ENCODE measurements at regions not wholly inside any gene's neighbourhood (a gene's known extent, or its start where the extent isn't known, plus 50 kb on each side); places are given as distances from the start of the nearest gene placed in this dataset.
A peak's percentile ranks its signal among the peaks of the same experiment; 100 is the strongest.

- intact Hi-C loops (cut with DNase I), result no loop called here
- ATAC-seq (no peak), DNase-seq (ENCODE audit: missing footprints) (no peak)
These were observed 149.3 kb upstream of the FOXN2 start for GRCh38 chr2:48165070-48165753.

GRCh38 chr2:48169141-48169592 lies 145.3 kb upstream of the FOXN2 start:
- DNase-seq (ENCODE audit: missing footprints) (no peak), ATAC-seq (no peak)
- intact Hi-C loops (cut with DNase I), result no loop called here

- ATAC-seq, result no peak
- intact Hi-C loops (cut with DNase I), result no loop called here
- DNase-seq (ENCODE audit: missing footprints), result no peak
These were observed 144.2 kb upstream of the FOXN2 start for GRCh38 chr2:48170281-48170680.

GRCh38 chr2:48173141-48173540 lies 141.3 kb upstream of the FOXN2 start:
- intact Hi-C loops (cut with DNase I), result no loop called here
- ATAC-seq, result no peak
- no peak for DNase-seq (ENCODE audit: missing footprints)

- no peak for DNase-seq (ENCODE audit: missing footprints)
- intact Hi-C loops (cut with DNase I), result no loop called here
- peak; percentile 56 for ATAC-seq
These were observed 140.0 kb upstream of the FOXN2 start for GRCh38 chr2:48174503-48174902.

GRCh38 chr2:48175254-48175653 lies 139.2 kb upstream of the FOXN2 start:
- intact Hi-C loops (cut with DNase I), result no loop called here
- no peak for ATAC-seq
- no peak for DNase-seq (ENCODE audit: missing footprints)

- intact Hi-C loops (cut with DNase I), result no loop called here
- ATAC-seq (no peak), DNase-seq (ENCODE audit: missing footprints) (no peak)
These were observed 138.8 kb upstream of the FOXN2 start for GRCh38 chr2:48175656-48176055.

- intact Hi-C loops (cut with DNase I), result no loop called here
- no peak for ATAC-seq
- no peak for DNase-seq (ENCODE audit: missing footprints)
These were observed 137.6 kb upstream of the FOXN2 start for GRCh38 chr2:48176876-48177275.

- intact Hi-C loops (cut with DNase I), result no loop called here
- ATAC-seq (no peak), DNase-seq (ENCODE audit: missing footprints) (no peak)
These were observed 135.9 kb upstream of the FOXN2 start for GRCh38 chr2:48178611-48179010.

- intact Hi-C loops (cut with DNase I), result no loop called here
- ATAC-seq, result no peak
- DNase-seq (ENCODE audit: missing footprints), result no peak
These were observed 133.9 kb upstream of the FOXN2 start for GRCh38 chr2:48180557-48180956.

GRCh38 chr2:48183276-48183675 lies 131.2 kb upstream of the FOXN2 start:
- ATAC-seq (no peak), DNase-seq (ENCODE audit: missing footprints) (no peak)
- intact Hi-C loops (cut with DNase I), result no loop called here

GRCh38 chr2:48183991-48184390 lies 130.5 kb upstream of the FOXN2 start:
- no peak for DNase-seq (ENCODE audit: missing footprints)
- intact Hi-C loops (cut with DNase I), result no loop called here
- ATAC-seq, result no peak

GRCh38 chr2:48187503-48187902 lies 127.0 kb upstream of the FOXN2 start:
- intact Hi-C loops (cut with DNase I), result no loop called here
- ATAC-seq, result no peak
- no peak for DNase-seq (ENCODE audit: missing footprints)

GRCh38 chr2:48189552-48190228 lies 124.8 kb upstream of the FOXN2 start:
- no peak for DNase-seq (ENCODE audit: missing footprints)
- no peak for ATAC-seq
- intact Hi-C loops (cut with DNase I), result no loop called here

GRCh38 chr2:48190230-48190629 lies 124.3 kb upstream of the FOXN2 start:
- intact Hi-C loops (cut with DNase I), result no loop called here
- DNase-seq (ENCODE audit: missing footprints) (no peak), ATAC-seq (no peak)

- ATAC-seq, result no peak
- intact Hi-C loops (cut with DNase I), result no loop called here
- no peak for DNase-seq (ENCODE audit: missing footprints)
These were observed 119.8 kb upstream of the FOXN2 start for GRCh38 chr2:48194641-48195040.

GRCh38 chr2:48195169-48195568 lies 119.3 kb upstream of the FOXN2 start:
- DNase-seq (ENCODE audit: missing footprints) (no peak), ATAC-seq (no peak)
- intact Hi-C loops (cut with DNase I), result no loop called here

- ATAC-seq, result no peak
- intact Hi-C loops (cut with DNase I), result no loop called here
These were observed 116.9 kb upstream of the FOXN2 start for GRCh38 chr2:48197618-48198017.

GRCh38 chr2:48198371-48198770 lies 116.1 kb upstream of the FOXN2 start:
- DNase-seq (ENCODE audit: missing footprints), result no peak
- intact Hi-C loops (cut with DNase I), result no loop called here
- ATAC-seq, result no peak

More at GRCh38 chr2:48197618-48198017, 116.9 kb upstream of the FOXN2 start:
- no peak for DNase-seq (ENCODE audit: missing footprints)

GRCh38 chr2:48199070-48199469 lies 115.4 kb upstream of the FOXN2 start:
- ATAC-seq (no peak), DNase-seq (ENCODE audit: missing footprints) (no peak)
- intact Hi-C loops (cut with DNase I), result no loop called here
